H9 (cell line): ENCODE measurements at regions not wholly inside any gene's neighbourhood (a gene's known extent, or its start where the extent isn't known, plus 50 kb on each side); places are given as distances from the start of the nearest gene placed in this dataset.

Experiments
- DNase-seq: peaks from one replicate; pipeline ENCODE4 v3.0.0-alpha.2; 2017
- H2AFZ ChIP-seq: one replicate; pipeline ENCODE4 v1.6.1; 2013; ENCODE audit warnings: mild to moderate bottlenecking, low read length, control low read depth, moderate library complexity
- H2AK5ac ChIP-seq: 2 replicates; pipeline ENCODE4 v1.6.1; 2013; ENCODE audit warnings: low read length, control low read depth, mixed read lengths; ENCODE audit not compliant: insufficient read length
- H2BK120ac ChIP-seq: one replicate; pipeline ENCODE4 v1.6.1; 2013; ENCODE audit warnings: low read depth, mild to moderate bottlenecking, low read length, control low read depth, inconsistent platforms; ENCODE audit not compliant: poor library complexity, severe bottlenecking
- H2BK12ac ChIP-seq: 2 replicates; pipeline ENCODE4 v1.6.1; 2013; ENCODE audit warnings: low read length, control low read depth, mixed read lengths, low read depth; ENCODE audit not compliant: insufficient read length
- H2BK15ac ChIP-seq: 2 replicates; pipeline ENCODE4 v1.6.1; 2013; ENCODE audit warnings: low read depth, low read length, control low read depth
- H2BK20ac ChIP-seq: one replicate; pipeline ENCODE4 v1.6.1; 2013; ENCODE audit warnings: low read depth, mild to moderate bottlenecking, low read length, control low read depth, inconsistent platforms; ENCODE audit not compliant: poor library complexity, severe bottlenecking
- H2BK5ac ChIP-seq: 2 replicates; pipeline ENCODE4 v1.6.1; 2013; ENCODE audit warnings: low read length, control low read depth, mixed read lengths; ENCODE audit not compliant: insufficient read length
- H3K14ac ChIP-seq: 2 replicates; pipeline ENCODE4 v1.6.1; 2013; ENCODE audit warnings: low read length, control low read depth; ENCODE audit not compliant: insufficient read depth
- H3K18ac ChIP-seq: 2 replicates; pipeline ENCODE4 v1.6.1; 2013; ENCODE audit warnings: low read depth, mild to moderate bottlenecking, mixed read lengths, low read length, control low read depth; ENCODE audit not compliant: insufficient read length
- H3K23ac ChIP-seq: 2 replicates; pipeline ENCODE4 v1.6.1; 2013; ENCODE audit warnings: low read length, control low read depth, mixed read lengths, low read depth; ENCODE audit not compliant: insufficient read length
- H3K23me2 ChIP-seq: 2 replicates; pipeline ENCODE4 v1.6.1; 2013; ENCODE audit warnings: low read depth, mild to moderate bottlenecking, mixed read lengths, low read length, control low read depth; ENCODE audit not compliant: insufficient read length, poor library complexity, severe bottlenecking
- H3K27ac ChIP-seq: 2 replicates; pipeline ENCODE4 v1.5.1; 2013; ENCODE audit warnings: low read length, control low read depth, mixed read lengths, low read depth; ENCODE audit not compliant: insufficient read length
- H3K27me3 ChIP-seq: 2 replicates; pipeline ENCODE4 v1.6.1; 2013; ENCODE audit warnings: low read length, control low read depth, inconsistent platforms; ENCODE audit not compliant: insufficient read depth
- H3K4ac ChIP-seq: 2 replicates; pipeline ENCODE4 v1.6.1; 2013; ENCODE audit warnings: low read depth, mild to moderate bottlenecking, control low read depth, inconsistent platforms, low read length, moderate library complexity
- H3K4me1 ChIP-seq: 2 replicates; pipeline ENCODE4 v1.6.1; 2013; ENCODE audit warnings: low read length, control low read depth, inconsistent platforms; ENCODE audit not compliant: insufficient read depth
- H3K4me2 ChIP-seq: 2 replicates; pipeline ENCODE4 v1.6.1; 2013; ENCODE audit warnings: low read length, control low read depth, mixed read lengths; ENCODE audit not compliant: insufficient read length, insufficient read depth
- H3K56ac ChIP-seq: 2 replicates; pipeline ENCODE4 v1.6.1; 2013; ENCODE audit warnings: low read depth, mild to moderate bottlenecking, mixed read lengths, low read length, control low read depth; ENCODE audit not compliant: insufficient read length
- H3K79me1 ChIP-seq: 2 replicates; pipeline ENCODE4 v1.6.1; 2013; ENCODE audit warnings: low read depth, mild to moderate bottlenecking, moderate library complexity, low read length, control low read depth, inconsistent platforms; ENCODE audit not compliant: insufficient read depth, poor library complexity, severe bottlenecking
- H3K79me2 ChIP-seq: 2 replicates; pipeline ENCODE4 v1.6.1; 2013; ENCODE audit warnings: low read length, control low read depth, inconsistent platforms; ENCODE audit not compliant: insufficient read depth
- H3K9ac ChIP-seq: 2 replicates; pipeline ENCODE4 v1.6.1; 2013; ENCODE audit warnings: low read length, control low read depth, mixed read lengths; ENCODE audit not compliant: insufficient read length; ENCODE audit errors: extremely low read depth
- H3K9me3 ChIP-seq: one replicate; pipeline ENCODE4 v1.6.1; 2013; ENCODE audit warnings: low read depth, low read length, inconsistent platforms; ENCODE audit not compliant: control insufficient read depth
- H3T11ph ChIP-seq: one replicate; pipeline ENCODE4 v1.6.1; 2013; ENCODE audit warnings: mild to moderate bottlenecking, low read length, control low read depth, inconsistent platforms
- H4K20me1 ChIP-seq: one replicate; pipeline ENCODE4 v1.6.1; 2013; ENCODE audit not compliant: control insufficient read depth, insufficient read length, insufficient read depth
- H4K5ac ChIP-seq: 2 replicates; pipeline ENCODE4 v1.6.1; 2013; ENCODE audit warnings: low read depth, mild to moderate bottlenecking, mixed read lengths, low read length, control low read depth; ENCODE audit not compliant: insufficient read length
- H4K8ac ChIP-seq: replicated peaks from 2 replicates; pipeline ENCODE4 v1.6.1; 2013; ENCODE audit warnings: low read length, control low read depth, mixed read lengths, low read depth; ENCODE audit not compliant: insufficient read length
- H4K91ac ChIP-seq: 2 replicates; pipeline ENCODE4 v1.6.1; 2013; ENCODE audit warnings: low read depth, mild to moderate bottlenecking, moderate library complexity, mixed read lengths, low read length, control low read depth; ENCODE audit not compliant: insufficient read length
- H3K27ac Mint-ChIP-seq, 3 experiments: 2 replicates in 2 of 3; 3 replicates in 1 of 3; pipeline ENCODE4 v1.8.0; 2020 to 2021; ENCODE audit warnings: mixed read lengths in 3 of 3, mild to moderate bottlenecking in 1 of 3, moderate library complexity in 1 of 3
- H3K27me3 Mint-ChIP-seq: 2 replicates; pipeline ENCODE4 v1.8.0; 2021; ENCODE audit warnings: low read depth, mild to moderate bottlenecking, moderate library complexity, mixed read lengths
- H3K36me3 Mint-ChIP-seq, 3 experiments: 2 replicates in 2 of 3; 3 replicates in 1 of 3; pipeline ENCODE4 v1.8.0; 2020 to 2021; ENCODE audit warnings: low read depth in 3 of 3, mixed read lengths in 3 of 3; ENCODE audit not compliant: insufficient read depth in 1 of 3
- H3K4me1 Mint-ChIP-seq, 2 experiments: 2 replicates each; pipeline ENCODE4 v1.8.0; 2020; ENCODE audit warnings: mixed read lengths in 2 of 2
- H3K4me3 Mint-ChIP-seq, 2 experiments: 2 replicates in 1 of 2; 3 replicates in 1 of 2; pipeline ENCODE4 v1.8.0; 2020 to 2021; ENCODE audit warnings: mild to moderate bottlenecking in 2 of 2, mixed read lengths in 2 of 2, moderate library complexity in 1 of 2
- H3K9me3 Mint-ChIP-seq, 2 experiments: 2 replicates in 1 of 2; 3 replicates in 1 of 2; pipeline ENCODE4 v1.8.0; 2020; ENCODE audit warnings: mild to moderate bottlenecking in 2 of 2, mixed read lengths in 2 of 2, moderate library complexity in 1 of 2
- CTCF ChIP-seq: fragments of 200-600 bp; sonication (generic); conservative IDR thresholded peaks from 3 replicates; pipeline ENCODE4 v1.8.0; 2021; ENCODE audit warnings: antibody characterized with exemption, mild to moderate bottlenecking
- WGBS: extraction: QIAGEN DNeasy Blood & Tissue Kit; methylation state at CpG from one replicate; pipeline ENCODE4 v1.1.7; 2013; ENCODE audit warnings: missing lambda C conversion rate, low lambda C conversion rate, mixed read lengths; ENCODE audit not compliant: insufficient read length; ENCODE audit errors: extremely low coverage; 5-methylcytosine and 5-hydroxymethylcytosine counted together

- H3K4ac ChIP-seq, result no peak overlapping the region
- TF ChIP-seq CTCF, result no peak
- no peak overlapping the region for H3K9ac ChIP-seq
- Mint-ChIP-seq H3K4me1 (peaks cover 7 to 23% of the 10 kb centered on the region in 2 experiments), H3K27ac (peak overlapping the region in 1 of 3 experiments; percentile 12; a peak in 1 of 7 replicates), H3K27me3 (no peaks in the 10 kb centered on the region), H3K36me3 (no peaks in the 10 kb centered on the region), H3K4me3 (no peak overlapping the region), H3K9me3 (no peaks in the 10 kb centered on the region)
- WGBS, result no CpG with 5 or more reads among the region's 2 CpGs
- H4K5ac ChIP-seq, result no peak overlapping the region
- H2BK12ac ChIP-seq, result no peak overlapping the region
- no peaks in the 10 kb centered on the region for H3K23me2 ChIP-seq
- H2BK20ac ChIP-seq, result no peak overlapping the region
- no peak overlapping the region for H2BK120ac ChIP-seq
- H3K56ac ChIP-seq, result no peak overlapping the region
- no peak overlapping the region for H2BK5ac ChIP-seq
- DNase-seq, result no peak
- H3K14ac ChIP-seq, result no peak overlapping the region
- no peak overlapping the region for H3K18ac ChIP-seq
- H3T11ph ChIP-seq, result no peak overlapping the region
- H2AK5ac ChIP-seq, result no peak overlapping the region
- H3K79me1 ChIP-seq, result no peaks in the 10 kb centered on the region
- no peak overlapping the region for H2BK15ac ChIP-seq
- no peak overlapping the region for H3K23ac ChIP-seq
- H3K4me1 ChIP-seq, result no peaks in the 10 kb centered on the region
- H3K27ac ChIP-seq, result no peak overlapping the region
- no peak overlapping the region for H3K4me2 ChIP-seq
- H4K8ac ChIP-seq, result no peak overlapping the region
- H4K20me1 ChIP-seq, result no peaks in the 10 kb centered on the region
- H2AFZ ChIP-seq, result no peak overlapping the region
- H3K9me3 ChIP-seq, result no peaks in the 10 kb centered on the region
- no peaks in the 10 kb centered on the region for H3K27me3 ChIP-seq
- H4K91ac ChIP-seq, result no peak overlapping the region
- H3K79me2 ChIP-seq, result no peaks in the 10 kb centered on the region
Measured at GRCh38 chr18:69208545-69208944, 192.1 kb upstream of the DOK6 start.
